CD14-positive monocyte (primary cell): ENCODE measurements at regions not wholly inside any gene's neighbourhood (a gene's known extent, or its start where the extent isn't known, plus 50 kb on each side); places are given as distances from the start of the nearest gene placed in this dataset.

Experiments used
- DNase-seq, 3 donors: peaks; one replicate each; pipeline ENCODE4 v3.0.0-alpha.2; 2011 to 2022
- H2AFZ ChIP-seq: 2 replicates; pipeline ENCODE4 v1.6.0; 2012; ENCODE audit warnings: mild to moderate bottlenecking, low read depth, low read length, inconsistent platforms; ENCODE audit not compliant: insufficient read depth, poor library complexity, severe bottlenecking
- H3K27ac ChIP-seq, 2 donors: 1 replicate in 1 of 2; 2 replicates in 1 of 2; pipeline ENCODE4 v1.5.1; 2012 to 2013; ENCODE audit warnings: low read length in 2 of 2, control low read depth in 1 of 2, inconsistent platforms in 1 of 2, low read depth in 1 of 2, mild to moderate bottlenecking in 1 of 2
- H3K27me3 ChIP-seq, 2 donors: one replicate each; pipeline versions ENCODE4 v1.6.0 to v1.6.1; 2011 to 2013; ENCODE audit warnings: low read length in 2 of 2; ENCODE audit not compliant: control insufficient read depth in 2 of 2, insufficient read depth in 2 of 2
- H3K36me3 ChIP-seq, 2 donors: replicated peaks in 1 of 2; 1 replicate in 1 of 2; 2 replicates in 1 of 2; pipeline versions ENCODE4 v1.5.1 to v1.6.1; 2012 to 2013; ENCODE audit warnings: low read length in 2 of 2, control low read depth in 1 of 2, inconsistent platforms in 1 of 2, mild to moderate bottlenecking in 1 of 2; ENCODE audit not compliant: insufficient read depth in 2 of 2, control insufficient read depth in 1 of 2
- H3K4me1 ChIP-seq, 2 donors: 1 replicate in 1 of 2; 2 replicates in 1 of 2; pipeline versions ENCODE4 v1.5.1 to v1.6.1; 2012 to 2013; ENCODE audit warnings: low read length in 2 of 2, control low read depth in 1 of 2, inconsistent platforms in 1 of 2, mild to moderate bottlenecking in 1 of 2, moderate library complexity in 1 of 2; ENCODE audit not compliant: insufficient read depth in 2 of 2, control insufficient read depth in 1 of 2
- H3K4me2 ChIP-seq: replicated peaks from 2 replicates; pipeline ENCODE3; 2012; ENCODE audit warnings: low read length, moderate library complexity, mild to moderate bottlenecking; ENCODE audit not compliant: poor library complexity, severe bottlenecking; ENCODE audit errors: extremely low read depth
- H3K4me3 ChIP-seq, 3 experiments: fragments of 200-600 bp in 1 of 3; sonication (generic) in 1 of 3; replicated peaks in 1 of 3; 1 replicate in 2 of 3; 2 replicates in 1 of 3; pipeline ENCODE4 v1.5.1; 2011 to 2013; ENCODE audit warnings: low read length in 3 of 3, mild to moderate bottlenecking in 3 of 3, control low read depth in 2 of 3, low read depth in 2 of 3, inconsistent platforms in 1 of 3, moderate library complexity in 1 of 3
- H3K79me2 ChIP-seq: 2 replicates; pipeline ENCODE4 v1.6.0; 2012; ENCODE audit warnings: mild to moderate bottlenecking, control low read depth, inconsistent platforms, low read length, moderate library complexity; ENCODE audit not compliant: insufficient read depth
- H3K9ac ChIP-seq: 2 replicates; pipeline ENCODE4 v1.6.0; 2017; ENCODE audit warnings: low read length, mild to moderate bottlenecking; ENCODE audit not compliant: insufficient read depth, poor library complexity, severe bottlenecking
- H3K9me3 ChIP-seq, 2 donors: replicated peaks in 1 of 2; 1 replicate in 1 of 2; 2 replicates in 1 of 2; pipeline versions ENCODE4 v1.5.1 to v1.6.1; 2012 to 2013; ENCODE audit warnings: low read length in 2 of 2, control low read depth in 1 of 2; ENCODE audit not compliant: control insufficient read depth in 1 of 2, insufficient read depth in 1 of 2
- H4K20me1 ChIP-seq: 2 replicates; pipeline ENCODE4 v1.6.0; 2012; ENCODE audit warnings: mild to moderate bottlenecking, low read length, control low read depth, moderate library complexity; ENCODE audit not compliant: insufficient read depth
- H3K27ac Mint-ChIP-seq, 7 donors: one replicate each; pipeline ENCODE4 v1.8.0; 2020; ENCODE audit warnings: mild to moderate bottlenecking in 7 of 7, mixed read lengths in 7 of 7, moderate library complexity in 6 of 7, inconsistent platforms in 2 of 7
- H3K27me3 Mint-ChIP-seq, 3 donors: one replicate each; pipeline ENCODE4 v1.8.0; 2021 to 2022; ENCODE audit warnings: low read depth in 3 of 3, mild to moderate bottlenecking in 3 of 3, mixed read lengths in 3 of 3, moderate library complexity in 3 of 3, inconsistent platforms in 1 of 3
- H3K36me3 Mint-ChIP-seq, 2 donors: one replicate each; pipeline ENCODE4 v1.8.0; 2020; ENCODE audit warnings: mixed read lengths in 2 of 2, inconsistent platforms in 1 of 2, mild to moderate bottlenecking in 1 of 2
- H3K4me1 Mint-ChIP-seq: one replicate; pipeline ENCODE4 v1.8.0; 2020; ENCODE audit warnings: mild to moderate bottlenecking, mixed read lengths
- H3K4me3 Mint-ChIP-seq, 2 donors: one replicate each; pipeline ENCODE4 v1.8.0; 2020; ENCODE audit warnings: mild to moderate bottlenecking in 2 of 2, mixed read lengths in 2 of 2, moderate library complexity in 1 of 2
- H3K9me3 Mint-ChIP-seq, 7 donors: one replicate each; pipeline ENCODE4 v1.8.0; 2020 to 2022; ENCODE audit warnings: mixed read lengths in 7 of 7, mild to moderate bottlenecking in 6 of 7, moderate library complexity in 6 of 7, inconsistent platforms in 2 of 7
- CTCF ChIP-seq: fragments of 200-600 bp; IDR thresholded peaks from one replicate; pipeline ENCODE4 v1.8.0; 2022; ENCODE audit warnings: antibody characterized with exemption, mild to moderate bottlenecking
- WGBS: methylation state at CpG from one replicate; pipeline ENCODE4 v1.1.5; 2013; ENCODE audit warnings: missing lambda C conversion rate; ENCODE audit not compliant: insufficient coverage; 5-methylcytosine and 5-hydroxymethylcytosine counted together
- intact Hi-C, 2 donors: fragments of 100-400 bp; cut with micrococcal nuclease; formaldehyde crosslinking; loops; one replicate each; pipeline versions ENCODE4 v1.15.0 to v1.15.1; 2023

GRCh38 chr5:156259618-156260017 lies 67.3 kb upstream of the SGCD start:
- TF ChIP-seq CTCF = no peak
- no peak overlapping the region for H3K9ac ChIP-seq
- no peaks in the 10 kb centered on the region for H3K27me3 ChIP-seq
- H3K9me3 ChIP-seq = peaks cover 0 to 10% of the 10 kb centered on the region in 2 donors
- H4K20me1 ChIP-seq = no peaks in the 10 kb centered on the region
- no peak for DNase-seq
- no peak overlapping the region for H3K4me2 ChIP-seq
- Mint-ChIP-seq H3K4me1 (no peaks in the 10 kb centered on the region), H3K36me3 (no peaks in the 10 kb centered on the region), H3K27me3 (no peaks in the 10 kb centered on the region), H3K4me3 (no peak overlapping the region), H3K27ac (no peak overlapping the region), H3K9me3 (peaks cover 0 to 10% (median 0%) of the 10 kb centered on the region in 7 donors)
- H3K4me1 ChIP-seq = no peaks in the 10 kb centered on the region
- no peaks in the 10 kb centered on the region for H3K36me3 ChIP-seq
- no peaks in the 10 kb centered on the region for H3K79me2 ChIP-seq
- no CpG with 5 or more reads among the region's 5 CpGs for WGBS
- H3K27ac ChIP-seq = no peak overlapping the region
- no peak overlapping the region for H2AFZ ChIP-seq
- intact Hi-C loops = no loop called here
- H3K4me3 ChIP-seq = no peak overlapping the region

- no peak for TF ChIP-seq CTCF
- Mint-ChIP-seq H3K9me3 (peaks cover 0 to 10% (median 0%) of the 10 kb centered on the region in 7 donors), H3K4me3 (no peak overlapping the region), H3K4me1 (no peaks in the 10 kb centered on the region), H3K27me3 (no peaks in the 10 kb centered on the region), H3K36me3 (no peaks in the 10 kb centered on the region), H3K27ac (no peak overlapping the region)
- H3K27ac ChIP-seq = no peak overlapping the region
- H4K20me1 ChIP-seq = no peaks in the 10 kb centered on the region
- intact Hi-C loops = no loop called here
- H3K36me3 ChIP-seq = no peaks in the 10 kb centered on the region
- no CpG with 5 or more reads among the region's 5 CpGs for WGBS
- H2AFZ ChIP-seq = no peak overlapping the region
- H3K27me3 ChIP-seq = no peaks in the 10 kb centered on the region
- DNase-seq = no peak
- H3K9ac ChIP-seq = no peak overlapping the region
- no peak overlapping the region for H3K4me3 ChIP-seq
- H3K4me2 ChIP-seq = no peak overlapping the region
- H3K9me3 ChIP-seq = peaks cover 0 to 10% of the 10 kb centered on the region in 2 donors
- H3K4me1 ChIP-seq = no peaks in the 10 kb centered on the region
- H3K79me2 ChIP-seq = no peaks in the 10 kb centered on the region
These were observed 65.6 kb upstream of the SGCD start for GRCh38 chr5:156261275-156261939.
